ENCODE measurements at regions not wholly inside any gene's neighbourhood (a gene's known extent, or its start where the extent isn't known, plus 50 kb on each side); places are given as distances from the start of the nearest gene placed in this dataset.

GRCh38 chrX:75649829-75650228, 127.0 kb upstream of the ZDHHC15 start:
- TF ChIP-seq POLR2A (IDR thresholded peaks at IDR 0.05) (no peak), EP300 (IDR thresholded peaks at IDR 0.05) (no peak)
- TF ChIP-seq, protein P1, sequence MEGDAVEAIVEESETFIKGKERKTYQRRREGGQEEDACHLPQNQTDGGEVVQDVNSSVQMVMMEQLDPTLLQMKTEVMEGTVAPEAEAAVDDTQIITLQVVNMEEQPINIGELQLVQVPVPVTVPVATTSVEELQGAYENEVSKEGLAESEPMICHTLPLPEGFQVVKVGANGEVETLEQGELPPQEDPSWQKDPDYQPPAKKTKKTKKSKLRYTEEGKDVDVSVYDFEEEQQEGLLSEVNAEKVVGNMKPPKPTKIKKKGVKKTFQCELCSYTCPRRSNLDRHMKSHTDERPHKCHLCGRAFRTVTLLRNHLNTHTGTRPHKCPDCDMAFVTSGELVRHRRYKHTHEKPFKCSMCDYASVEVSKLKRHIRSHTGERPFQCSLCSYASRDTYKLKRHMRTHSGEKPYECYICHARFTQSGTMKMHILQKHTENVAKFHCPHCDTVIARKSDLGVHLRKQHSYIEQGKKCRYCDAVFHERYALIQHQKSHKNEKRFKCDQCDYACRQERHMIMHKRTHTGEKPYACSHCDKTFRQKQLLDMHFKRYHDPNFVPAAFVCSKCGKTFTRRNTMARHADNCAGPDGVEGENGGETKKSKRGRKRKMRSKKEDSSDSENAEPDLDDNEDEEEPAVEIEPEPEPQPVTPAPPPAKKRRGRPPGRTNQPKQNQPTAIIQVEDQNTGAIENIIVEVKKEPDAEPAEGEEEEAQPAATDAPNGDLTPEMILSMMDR (IDR thresholded peaks at IDR 0.05) = no peak

All from ovary (tissue), 3 donors.